ENCODE measurements at regions not wholly inside any gene's neighbourhood (a gene's known extent, or its start where the extent isn't known, plus 50 kb on each side); places are given as distances from the start of the nearest gene placed in this dataset.

GRCh38 chr22:27122574-27122973, 465.2 kb downstream of the MIAT start:
- no peak for DNase-seq (ENCODE audit: low read depth)

- DNase-seq (ENCODE audit: low read depth): no peak
Observed at GRCh38 chr22:27123880-27124279, 466.5 kb downstream of the MIAT start.

- DNase-seq (ENCODE audit: low read depth): no peak
Observed at GRCh38 chr22:27124351-27124966, 467.1 kb downstream of the MIAT start.

GRCh38 chr22:27125539-27125938, 468.2 kb downstream of the MIAT start:
- no peak for DNase-seq (ENCODE audit: low read depth)

- no peak for DNase-seq (ENCODE audit: low read depth)
Observed at GRCh38 chr22:27127911-27128310, 470.5 kb downstream of the MIAT start.

- DNase-seq (ENCODE audit: low read depth): no peak
Observed at GRCh38 chr22:27128461-27129085, 471.2 kb downstream of the MIAT start.

GRCh38 chr22:27129266-27129665, 471.9 kb downstream of the MIAT start:
- no peak for DNase-seq (ENCODE audit: low read depth)

GRCh38 chr22:27130906-27131305, 473.5 kb downstream of the MIAT start:
- no peak for DNase-seq (ENCODE audit: low read depth)

- no peak for DNase-seq (ENCODE audit: low read depth)
Observed at GRCh38 chr22:27131346-27131745, 474.0 kb downstream of the MIAT start.

GRCh38 chr22:27132400-27132799, 475.0 kb downstream of the MIAT start:
- DNase-seq (ENCODE audit: low read depth): no peak

GRCh38 chr22:27133019-27133431, 475.6 kb downstream of the MIAT start:
- DNase-seq (ENCODE audit: low read depth): no peak

- no peak for DNase-seq (ENCODE audit: low read depth)
Observed at GRCh38 chr22:27133681-27134314, 476.4 kb downstream of the MIAT start.

GRCh38 chr22:27134315-27134701, 476.9 kb downstream of the MIAT start:
- DNase-seq (ENCODE audit: low read depth): no peak

- DNase-seq (ENCODE audit: low read depth): no peak
Observed at GRCh38 chr22:27135031-27135981, 477.9 kb downstream of the MIAT start.

GRCh38 chr22:27136596-27136995, 479.2 kb downstream of the MIAT start:
- DNase-seq (ENCODE audit: low read depth): no peak

GRCh38 chr22:27137871-27138337, 480.5 kb downstream of the MIAT start:
- DNase-seq (ENCODE audit: low read depth): no peak

- no peak for DNase-seq (ENCODE audit: low read depth)
Observed at GRCh38 chr22:27138471-27138870, 481.1 kb downstream of the MIAT start.

- no peak for DNase-seq (ENCODE audit: low read depth)
Observed at GRCh38 chr22:27139935-27140511, 482.6 kb downstream of the MIAT start.

GRCh38 chr22:27142286-27142685, 484.9 kb downstream of the MIAT start:
- DNase-seq (ENCODE audit: low read depth): no peak

- DNase-seq (ENCODE audit: low read depth): no peak
Observed at GRCh38 chr22:27144321-27144720, 486.9 kb downstream of the MIAT start.

GRCh38 chr22:27146866-27147633, 489.7 kb downstream of the MIAT start:
- no peak for DNase-seq (ENCODE audit: low read depth)
